ENCODE measurements at regions not wholly inside any gene's neighbourhood (a gene's known extent, or its start where the extent isn't known, plus 50 kb on each side); places are given as distances from the start of the nearest gene placed in this dataset.

DNA sequence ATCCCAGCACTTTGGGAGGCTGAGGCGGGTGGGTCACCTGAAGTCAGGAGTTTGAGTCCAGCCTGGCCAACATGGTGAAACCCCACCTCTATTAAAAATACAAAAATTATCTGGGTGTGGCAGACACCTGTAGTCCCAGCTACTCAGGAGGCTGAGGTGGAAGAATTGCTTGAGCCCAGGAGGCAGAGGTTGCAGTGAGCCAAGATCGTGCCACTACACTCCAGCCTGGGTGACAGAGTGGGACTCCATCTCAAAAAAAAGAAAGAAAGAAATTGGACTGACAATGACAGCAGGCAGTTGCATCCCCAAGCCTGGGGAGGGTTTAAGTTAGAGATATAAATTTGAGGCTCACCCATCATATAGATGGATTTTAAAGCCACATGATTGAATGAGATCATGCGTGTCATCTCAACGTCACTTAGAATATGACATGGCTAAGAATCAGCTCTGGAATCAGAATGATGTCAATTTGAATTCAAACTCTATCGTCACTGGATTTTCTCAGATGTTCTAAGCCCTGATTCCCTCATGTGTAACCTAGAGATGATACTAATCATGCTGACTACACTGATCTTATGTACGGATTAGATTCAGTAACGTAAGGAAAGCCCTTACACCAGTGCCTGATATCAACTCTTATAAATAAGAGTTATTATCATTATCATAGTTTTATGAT, 534.0 kb upstream of the JARID2 start:
- Mint-ChIP-seq H3K27ac (peak overlapping the region in 1 of 2 donors; percentile 67), H3K9me3 (no peaks in the 10 kb centered on the region), H3K36me3 (no peaks in the 10 kb centered on the region), H3K4me3 (no peak overlapping the region), H3K4me1 (peaks cover 11 to 43% of the 10 kb centered on the region in 2 donors), H3K27me3 (ENCODE audit: low read depth in 2 of 2) (no peaks in the 10 kb centered on the region)
- no peak overlapping the region for H3K27ac ChIP-seq (ENCODE audit: low read length)
- H3K4me1 ChIP-seq (ENCODE audit: control insufficient read depth, insufficient read depth, low read length) = peaks cover 19% of the 10 kb centered on the region
- peak in 1 of 3 donors; percentile 65 for ATAC-seq
- TF ChIP-seq, protein P1, sequence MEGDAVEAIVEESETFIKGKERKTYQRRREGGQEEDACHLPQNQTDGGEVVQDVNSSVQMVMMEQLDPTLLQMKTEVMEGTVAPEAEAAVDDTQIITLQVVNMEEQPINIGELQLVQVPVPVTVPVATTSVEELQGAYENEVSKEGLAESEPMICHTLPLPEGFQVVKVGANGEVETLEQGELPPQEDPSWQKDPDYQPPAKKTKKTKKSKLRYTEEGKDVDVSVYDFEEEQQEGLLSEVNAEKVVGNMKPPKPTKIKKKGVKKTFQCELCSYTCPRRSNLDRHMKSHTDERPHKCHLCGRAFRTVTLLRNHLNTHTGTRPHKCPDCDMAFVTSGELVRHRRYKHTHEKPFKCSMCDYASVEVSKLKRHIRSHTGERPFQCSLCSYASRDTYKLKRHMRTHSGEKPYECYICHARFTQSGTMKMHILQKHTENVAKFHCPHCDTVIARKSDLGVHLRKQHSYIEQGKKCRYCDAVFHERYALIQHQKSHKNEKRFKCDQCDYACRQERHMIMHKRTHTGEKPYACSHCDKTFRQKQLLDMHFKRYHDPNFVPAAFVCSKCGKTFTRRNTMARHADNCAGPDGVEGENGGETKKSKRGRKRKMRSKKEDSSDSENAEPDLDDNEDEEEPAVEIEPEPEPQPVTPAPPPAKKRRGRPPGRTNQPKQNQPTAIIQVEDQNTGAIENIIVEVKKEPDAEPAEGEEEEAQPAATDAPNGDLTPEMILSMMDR (IDR thresholded peaks at IDR 0.05) = no peak
- intact Hi-C loops (cut with micrococcal nuclease) = no loop called here
- H3K36me3 ChIP-seq (ENCODE audit: control insufficient read depth, insufficient read depth, low read length) = no peaks in the 10 kb centered on the region
- WGBS (ENCODE audit: insufficient coverage) = 94% methylated on average over 5 of the region's 7 CpGs
- H3K27me3 ChIP-seq (ENCODE audit: control insufficient read depth, insufficient read depth, low read length) = no peaks in the 10 kb centered on the region
- no peak for DNase-seq
- H3K9me3 ChIP-seq (ENCODE audit: control insufficient read depth, insufficient read depth, low read length) = no peaks in the 10 kb centered on the region
- H3K4me3 ChIP-seq (ENCODE audit: low read length) = no peak overlapping the region

DNA sequence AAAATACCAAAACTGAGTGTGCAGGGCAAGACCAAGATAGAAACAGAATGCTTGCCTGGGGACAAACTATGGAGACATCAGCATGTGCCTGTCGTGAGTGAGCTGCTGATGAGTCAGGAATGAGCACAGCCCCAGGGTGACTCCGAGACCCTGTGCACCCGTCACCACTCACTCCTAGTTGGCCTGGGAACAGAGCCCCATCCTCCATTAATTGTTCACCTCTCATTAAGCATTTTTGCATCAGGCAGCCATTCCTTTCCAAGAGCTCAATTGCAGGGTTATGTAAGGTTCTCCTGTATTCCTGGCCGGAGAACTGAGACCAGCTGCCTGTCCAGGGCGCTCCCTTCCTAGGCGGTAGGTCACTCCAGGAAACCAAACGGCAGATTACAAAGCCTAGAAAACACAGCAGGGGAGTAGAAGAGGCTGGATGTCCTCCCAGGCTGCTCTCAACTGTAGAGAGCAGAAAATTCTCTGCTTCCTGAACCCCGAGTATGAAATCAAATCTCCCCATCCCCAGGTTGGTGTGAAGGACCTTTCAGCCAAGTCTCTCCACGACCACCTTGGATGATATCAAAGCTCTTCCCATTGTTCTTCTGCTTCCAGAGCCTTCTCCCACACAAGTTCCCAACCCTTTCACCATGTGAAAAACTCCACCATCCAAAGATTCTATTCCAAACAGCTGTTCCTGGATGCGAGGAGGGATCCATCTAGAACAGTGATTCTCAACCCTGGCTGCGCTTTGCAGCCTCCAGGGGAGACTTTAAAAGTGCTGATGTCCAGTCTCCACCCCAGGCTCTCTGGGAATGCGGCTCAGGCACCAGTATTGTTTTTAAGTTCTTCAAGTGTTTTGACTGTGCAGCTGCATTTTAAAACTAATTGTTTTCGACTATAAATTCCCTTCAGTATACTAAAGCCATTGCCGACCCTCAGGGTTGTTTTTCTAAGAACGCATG, 532.6 kb upstream of the JARID2 start:
- Mint-ChIP-seq H3K4me1 (peaks cover 22 to 50% of the 10 kb centered on the region in 2 donors), H3K27me3 (ENCODE audit: low read depth in 2 of 2) (no peaks in the 10 kb centered on the region), H3K27ac (no peak overlapping the region), H3K4me3 (no peak overlapping the region), H3K36me3 (peaks cover 7% of the 10 kb centered on the region), H3K9me3 (peaks cover 2 to 4% of the 10 kb centered on the region in 2 donors)
- no peak overlapping the region for H3K27ac ChIP-seq (ENCODE audit: low read length)
- H3K9me3 ChIP-seq (ENCODE audit: control insufficient read depth, insufficient read depth, low read length) = no peaks in the 10 kb centered on the region
- DNase-seq (no peak), ATAC-seq (no peak)
- no peak overlapping the region for H3K4me3 ChIP-seq (ENCODE audit: low read length)
- TF ChIP-seq, protein P1 (IDR thresholded peaks at IDR 0.05) = no peak
- H3K4me1 ChIP-seq (ENCODE audit: control insufficient read depth, insufficient read depth, low read length) = peaks cover 33% of the 10 kb centered on the region
- WGBS (ENCODE audit: insufficient coverage) = 94% methylated on average over 15 of the region's 15 CpGs
- H3K36me3 ChIP-seq (ENCODE audit: control insufficient read depth, insufficient read depth, low read length) = no peaks in the 10 kb centered on the region
- intact Hi-C loops (cut with micrococcal nuclease) = no loop called here
- no peaks in the 10 kb centered on the region for H3K27me3 ChIP-seq (ENCODE audit: control insufficient read depth, insufficient read depth, low read length)

DNA sequence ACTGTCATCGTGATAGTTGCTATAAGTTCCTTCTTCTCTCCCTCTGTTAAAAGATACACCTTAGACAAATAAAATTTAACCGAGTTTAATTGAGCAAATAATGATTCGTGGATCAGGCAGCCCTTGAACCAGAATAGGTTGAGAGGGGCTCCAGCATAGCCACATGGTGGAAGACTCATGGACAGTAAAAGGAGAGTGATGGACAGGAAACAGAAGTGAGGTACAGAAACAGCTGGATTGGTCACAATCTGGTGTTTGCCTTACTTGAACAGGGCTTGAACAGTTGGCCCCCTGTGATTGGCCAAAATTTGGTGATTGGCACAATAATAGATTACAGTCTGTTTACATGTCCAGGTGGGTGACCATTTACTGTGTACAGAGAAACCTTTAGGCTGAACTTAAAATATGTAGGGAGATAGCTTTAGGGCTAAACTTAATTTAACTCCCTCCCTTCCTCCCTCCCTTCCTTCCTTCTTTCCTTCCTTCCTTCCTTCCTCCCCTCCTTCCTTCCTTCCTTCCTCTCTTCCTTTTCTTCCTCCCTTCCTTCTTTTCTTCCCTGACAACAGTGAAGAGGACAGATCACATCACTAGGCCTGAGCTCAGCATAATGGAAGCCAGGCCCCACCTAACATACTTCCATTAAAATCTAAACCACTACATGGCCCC, 531.8 kb upstream of the JARID2 start:
- H3K27ac Mint-ChIP-seq = no peak overlapping the region
- peaks cover 40% of the 10 kb centered on the region for H3K4me1 ChIP-seq (ENCODE audit: control insufficient read depth, insufficient read depth, low read length)
- H3K4me3 ChIP-seq (ENCODE audit: low read length) = no peak overlapping the region
- H3K9me3 ChIP-seq (ENCODE audit: control insufficient read depth, insufficient read depth, low read length) = no peaks in the 10 kb centered on the region
- H3K27ac ChIP-seq (ENCODE audit: low read length) = no peak overlapping the region
- H3K9me3 Mint-ChIP-seq = peaks cover 2 to 4% of the 10 kb centered on the region in 2 donors
- no peaks in the 10 kb centered on the region for H3K27me3 ChIP-seq (ENCODE audit: control insufficient read depth, insufficient read depth, low read length)
- peaks cover 7% of the 10 kb centered on the region for H3K36me3 Mint-ChIP-seq
- H3K4me3 Mint-ChIP-seq = no peak overlapping the region
- no peaks in the 10 kb centered on the region for H3K27me3 Mint-ChIP-seq (ENCODE audit: low read depth in 2 of 2)
- TF ChIP-seq, protein P1 (IDR thresholded peaks at IDR 0.05) = no peak
- DNase-seq (no peak), ATAC-seq (no peak)
- 98% methylated on average over 3 of the region's 3 CpGs for WGBS (ENCODE audit: insufficient coverage)
- intact Hi-C loops (cut with micrococcal nuclease) = no loop called here
- H3K36me3 ChIP-seq (ENCODE audit: control insufficient read depth, insufficient read depth, low read length) = no peaks in the 10 kb centered on the region
- peaks cover 25 to 51% of the 10 kb centered on the region in 2 donors for H3K4me1 Mint-ChIP-seq
